ENCODE measurements at regions not wholly inside any gene's neighbourhood (a gene's known extent, or its start where the extent isn't known, plus 50 kb on each side); places are given as distances from the start of the nearest gene placed in this dataset.
A peak's percentile ranks its signal among the peaks of the same experiment; 100 is the strongest.
"Not testable (repeated sequence)": the region's sequence is repeated elsewhere in the genome, so short reads cannot be mapped to it uniquely, and the experiment has no call there.

- no peaks in the 10 kb centered on the region for H3K36me3 Mint-ChIP-seq (ENCODE audit: low read depth)
- DNase-seq, result no peak
- no peak overlapping the region for H3K4me3 Mint-ChIP-seq
- H3K27ac Mint-ChIP-seq, result no peak overlapping the region
- H3K27me3 Mint-ChIP-seq (ENCODE audit: insufficient read depth), result peaks cover 12% of the 10 kb centered on the region
- no peak for TF ChIP-seq CTCF (IDR thresholded peaks at IDR 0.05)
- H3K9me3 Mint-ChIP-seq, result peaks cover 4% of the 10 kb centered on the region
- no peaks in the 10 kb centered on the region for H3K4me1 Mint-ChIP-seq (ENCODE audit: low read depth)
Observed at GRCh38 chr2:230602562-230603230, 109.9 kb upstream of the CAB39 start.

- H3K27me3 Mint-ChIP-seq (ENCODE audit: insufficient read depth), result peaks cover 12% of the 10 kb centered on the region
- not testable (repeated sequence) for H3K4me1 Mint-ChIP-seq (ENCODE audit: low read depth); DNase-seq; H3K9me3 Mint-ChIP-seq; H3K27ac Mint-ChIP-seq; H3K4me3 Mint-ChIP-seq; H3K36me3 Mint-ChIP-seq (ENCODE audit: low read depth)
Observed at GRCh38 chr2:230603317-230603716, 109.3 kb upstream of the CAB39 start.

- not testable (repeated sequence) for H3K4me3 Mint-ChIP-seq; H3K36me3 Mint-ChIP-seq (ENCODE audit: low read depth); H3K27ac Mint-ChIP-seq; DNase-seq; H3K4me1 Mint-ChIP-seq (ENCODE audit: low read depth); H3K9me3 Mint-ChIP-seq
- H3K27me3 Mint-ChIP-seq (ENCODE audit: insufficient read depth), result peaks cover 16% of the 10 kb centered on the region
Observed at GRCh38 chr2:230604158-230604557, 108.5 kb upstream of the CAB39 start.

GRCh38 chr2:230614040-230614439 lies 98.6 kb upstream of the CAB39 start:
- Mint-ChIP-seq H3K27ac (peak overlapping the region; percentile 18; the same call in 1 of the 2 replicates), H3K27me3 (ENCODE audit: insufficient read depth) (peaks cover 4% of the 10 kb centered on the region), H3K9me3 (peaks cover 4% of the 10 kb centered on the region; the same call in 1 of the 2 replicates), H3K4me3 (no peak overlapping the region), H3K4me1 (ENCODE audit: low read depth) (peaks cover 47% of the 10 kb centered on the region), H3K36me3 (ENCODE audit: low read depth) (no peaks in the 10 kb centered on the region)
- TF ChIP-seq CTCF (IDR thresholded peaks at IDR 0.05), result no peak
- no peak for DNase-seq

- Mint-ChIP-seq H3K4me1 (ENCODE audit: low read depth) (peaks cover 43% of the 10 kb centered on the region), H3K9me3 (no peaks in the 10 kb centered on the region), H3K36me3 (ENCODE audit: low read depth) (no peaks in the 10 kb centered on the region), H3K27me3 (ENCODE audit: insufficient read depth) (peaks cover 4% of the 10 kb centered on the region; the same call in 1 of the 2 replicates), H3K4me3 (no peak overlapping the region), H3K27ac (peak overlapping the region; percentile 91)
- no peak for TF ChIP-seq CTCF (IDR thresholded peaks at IDR 0.05)
- no peak for DNase-seq
Observed at GRCh38 chr2:230614913-230615332, 97.7 kb upstream of the CAB39 start.

GRCh38 chr2:230617256-230617706 lies 95.4 kb upstream of the CAB39 start:
- Mint-ChIP-seq H3K4me3 (peak overlapping the region; percentile 67), H3K4me1 (ENCODE audit: low read depth) (peaks cover 29% of the 10 kb centered on the region), H3K27ac (peak overlapping the region; percentile 94)
- not testable (repeated sequence) for H3K36me3 Mint-ChIP-seq (ENCODE audit: low read depth); H3K27me3 Mint-ChIP-seq (ENCODE audit: insufficient read depth); H3K9me3 Mint-ChIP-seq
- DNase-seq, result peak; percentile 88
- TF ChIP-seq CTCF (IDR thresholded peaks at IDR 0.05), result 0 out of 2 replicates have a peak, but pooled peaks have one; percentile 10

Measured in HFFc6 (cell line).